Panc1 (cell line): ENCODE measurements at regions not wholly inside any gene's neighbourhood (a gene's known extent, or its start where the extent isn't known, plus 50 kb on each side); places are given as distances from the start of the nearest gene placed in this dataset.

Source experiments
- ATAC-seq: fragments of 200-7000 bp; cut with Tn5 transposase; 2 replicates; pipeline ENCODE4 v1.9.1; 2020; ENCODE audit warnings: mild to moderate bottlenecking, moderate library complexity
- BruUV-seq: library from RNA; stranded (reverse); fragments of 400-500 nt; replicated peaks from 2 replicates; lab custom pipeline; 2021; lab: Mats Ljungman, UMichigan
- CTCF ChIA-PET: fragments of 300-600 bp; sonication (Branson Sonifier 250); formaldehyde crosslinking; loops from one replicate; lab custom pipeline; 2022; ENCODE audit warnings: antibody characterized with exemption; lab: Charles Lee
- POLR2A ChIA-PET: fragments of 300-600 bp; sonication (Branson Sonifier 250); formaldehyde crosslinking; loops from one replicate; lab custom pipeline; 2022; ENCODE audit warnings: antibody characterized with exemption; lab: Charles Lee
- DNase-seq: peaks from one replicate; pipeline ENCODE4 v3.0.0-alpha.2; 2010; ENCODE audit warnings: low read depth, low spot score
- H3K27ac ChIP-seq: 2 replicates; pipeline ENCODE4 v1.5.1; 2011; ENCODE audit warnings: mild to moderate bottlenecking, low read length, inconsistent platforms
- H3K27me3 ChIP-seq: fragments of 200-500 bp; sonication (Bioruptor generic); 2 replicates; pipeline ENCODE4 v1.6.0; 2014; ENCODE audit warnings: low read length, inconsistent platforms; ENCODE audit not compliant: control insufficient read depth, insufficient read depth
- H3K36me3 ChIP-seq: fragments of 200-500 bp; sonication (Bioruptor generic); 2 replicates; pipeline ENCODE4 v1.5.1; 2014; ENCODE audit warnings: inconsistent platforms, mild to moderate bottlenecking, low read length, moderate library complexity; ENCODE audit not compliant: control insufficient read depth, insufficient read depth
- H3K4me1 ChIP-seq: 2 replicates; pipeline ENCODE4 v1.5.1; 2011; ENCODE audit warnings: inconsistent platforms, mild to moderate bottlenecking, low read length, moderate library complexity; ENCODE audit not compliant: control insufficient read depth, insufficient read depth
- H3K4me3 ChIP-seq, 2 experiments: 2 replicates each; pipeline ENCODE4 v1.5.1; 2011 to 2012; ENCODE audit warnings: low read depth in 2 of 2, low read length in 2 of 2, mild to moderate bottlenecking in 2 of 2, inconsistent platforms in 1 of 2, moderate library complexity in 1 of 2
- H3K9me3 ChIP-seq: fragments of 200-500 bp; sonication (Bioruptor generic); 2 replicates; pipeline ENCODE4 v1.5.1; 2014; ENCODE audit warnings: low read depth, mild to moderate bottlenecking, inconsistent platforms, low read length, moderate library complexity; ENCODE audit not compliant: control insufficient read depth, insufficient read depth
- CTCF ChIP-seq: fragments of 450-650 bp; IDR thresholded peaks from 2 replicates; pipeline ENCODE4 v1.5.1; 2017; ENCODE audit warnings: mild to moderate bottlenecking
- POLR2AphosphoS5 ChIP-seq: IDR thresholded peaks from 2 replicates; pipeline ENCODE4 v1.6.1; 2012; ENCODE audit warnings: mild to moderate bottlenecking, low read depth, low read length, moderate library complexity
- REST ChIP-seq, 2 experiments: IDR thresholded peaks; 2 replicates each; pipeline ENCODE4 v1.6.1; 2011 to 2012; ENCODE audit warnings: low read depth in 2 of 2, control low read depth in 1 of 2, low read length in 1 of 2, mild to moderate bottlenecking in 1 of 2, moderate library complexity in 1 of 2; ENCODE audit not compliant: insufficient read depth in 1 of 2
- SIN3A ChIP-seq: IDR thresholded peaks from 2 replicates; pipeline ENCODE4 v1.6.1; 2012; ENCODE audit warnings: low read depth, mild to moderate bottlenecking, low read length, moderate library complexity, borderline replicate concordance; ENCODE audit not compliant: insufficient read depth
- TCF7L2 ChIP-seq: IDR thresholded peaks from 2 replicates; pipeline ENCODE4 v1.6.1; 2011; ENCODE audit warnings: mild to moderate bottlenecking, low read depth, low read length, inconsistent platforms
- in situ Hi-C: cut with HindIII; loops from 2 replicates; pipeline ENCODE4 v1.10.0; 2016; ENCODE audit warnings: low sequenced_read_pairs, low pct_unique_long_range_greater_than_20kb
- intact Hi-C: fragments of 100-400 bp; cut with micrococcal nuclease; formaldehyde crosslinking; loops from one replicate; pipeline ENCODE4 v1.10.0; 2022; ENCODE audit not compliant: unreplicated experiment

DNA sequence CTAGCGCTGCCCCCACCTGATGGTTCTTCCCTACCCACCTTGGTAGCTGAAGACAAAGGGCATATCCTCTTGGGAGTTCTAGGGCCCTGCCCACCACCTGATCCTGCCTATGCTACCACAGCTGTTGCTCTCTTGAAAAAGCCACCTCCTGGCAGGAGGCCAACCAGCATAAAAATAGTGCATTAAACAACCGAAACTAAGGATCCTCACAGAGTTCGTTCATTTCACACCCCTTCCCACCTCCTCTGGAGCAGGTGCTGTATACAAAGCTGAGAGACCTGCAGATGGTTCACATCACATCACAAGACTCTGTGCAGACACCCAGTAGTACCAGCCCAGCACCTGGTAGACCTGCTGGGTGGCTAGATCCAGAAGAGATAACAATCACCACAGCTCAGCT is 1348.0 kb upstream of the TMEFF2 start:
- Histone ChIP-seq H3K4me1 (no peaks in the 10 kb centered on the region), H3K27me3 (no peaks in the 10 kb centered on the region), H3K4me3 (no peak overlapping the region), H3K27ac (no peak overlapping the region), H3K9me3 (no peaks in the 10 kb centered on the region), H3K36me3 (no peaks in the 10 kb centered on the region)
- POLR2A ChIA-PET: no interaction called here
- TF ChIP-seq CTCF: no peak
- ATAC-seq: no peak
- no peak for DNase-seq
- intact Hi-C loops: no loop called here
- no TSS peak for BruUV-seq
- in situ Hi-C loops: no loop called here
- CTCF ChIA-PET: no interaction called here

- no peak for DNase-seq
- no peaks in the 10 kb centered on the region for H3K4me1 ChIP-seq
- no peak overlapping the region for H3K4me3 ChIP-seq
- TF ChIP-seq POLR2AphosphoS5 (no peak), TCF7L2 (no peak), CTCF (no peak), REST (IDR thresholded peaks at IDR 0.05; ENCODE audit: insufficient read depth in 1 of 2, low read depth in 2 of 2, low read length in 1 of 2) (no peak)
- ATAC-seq: no peak
- in situ Hi-C loops (no loop called here), intact Hi-C loops (no loop called here)
- H3K27ac ChIP-seq: no peak overlapping the region
- CTCF ChIA-PET: no interaction called here
- no peaks in the 10 kb centered on the region for H3K36me3 ChIP-seq
- POLR2A ChIA-PET: no interaction called here
- no peaks in the 10 kb centered on the region for H3K9me3 ChIP-seq
- BruUV-seq: no TSS peak
- no peaks in the 10 kb centered on the region for H3K27me3 ChIP-seq
These were observed 1344.5 kb upstream of the TMEFF2 start for GRCh38 chr2:193539188-193539587.

- Histone ChIP-seq H3K36me3 (no peaks in the 10 kb centered on the region), H3K9me3 (no peaks in the 10 kb centered on the region), H3K27ac (no peak overlapping the region), H3K27me3 (no peaks in the 10 kb centered on the region), H3K4me1 (no peaks in the 10 kb centered on the region), H3K4me3 (no peak overlapping the region)
- BruUV-seq: no TSS peak
- no peak for ATAC-seq
- in situ Hi-C loops (no loop called here), intact Hi-C loops (no loop called here)
- no peak for TF ChIP-seq REST (IDR thresholded peaks at IDR 0.05; ENCODE audit: insufficient read depth in 1 of 2, low read depth in 2 of 2, low read length in 1 of 2)
- TF ChIP-seq SIN3A: no peak
- TF ChIP-seq CTCF: no peak
- TF ChIP-seq TCF7L2: no peak
- no peak for TF ChIP-seq POLR2AphosphoS5
- CTCF ChIA-PET: no interaction called here
- POLR2A ChIA-PET: no interaction called here
- no peak for DNase-seq
These were observed 1343.3 kb upstream of the TMEFF2 start for GRCh38 chr2:193538061-193538460.
